ENCODE measurements at regions not wholly inside any gene's neighbourhood (a gene's known extent, or its start where the extent isn't known, plus 50 kb on each side); places are given as distances from the start of the nearest gene placed in this dataset.
A peak's percentile ranks its signal among the peaks of the same experiment; 100 is the strongest.
"Not testable (repeated sequence)": the region's sequence is repeated elsewhere in the genome, so short reads cannot be mapped to it uniquely, and the experiment has no call there.

- no peak for DNase-seq
Observed at GRCh38 chrX:96540111-96540631, 144.5 kb upstream of the DIAPH2 start.

- DNase-seq, result not testable (repeated sequence)
Observed at GRCh38 chrX:96546281-96546680, 138.4 kb upstream of the DIAPH2 start.

GRCh38 chrX:96551322-96551872 lies 133.2 kb upstream of the DIAPH2 start:
- DNase-seq, result no peak

- DNase-seq, result no peak
Observed at GRCh38 chrX:96556886-96557285, 127.8 kb upstream of the DIAPH2 start.

GRCh38 chrX:96561129-96561528 lies 123.5 kb upstream of the DIAPH2 start:
- DNase-seq, result not testable (repeated sequence)

- DNase-seq, result no peak
Observed at GRCh38 chrX:96563646-96564045, 121.0 kb upstream of the DIAPH2 start.

GRCh38 chrX:96564595-96564994 lies 120.0 kb upstream of the DIAPH2 start:
- no peak for DNase-seq

- DNase-seq, result no peak
Observed at GRCh38 chrX:96566878-96567277, 117.8 kb upstream of the DIAPH2 start.

- no peak for DNase-seq
Observed at GRCh38 chrX:96568071-96568470, 116.6 kb upstream of the DIAPH2 start.

- no peak for DNase-seq
Observed at GRCh38 chrX:96569034-96569433, 115.6 kb upstream of the DIAPH2 start.

- no peak for DNase-seq
Observed at GRCh38 chrX:96575011-96575410, 109.6 kb upstream of the DIAPH2 start.

- DNase-seq, result no peak
Observed at GRCh38 chrX:96576368-96576767, 108.3 kb upstream of the DIAPH2 start.

GRCh38 chrX:96578781-96579180 lies 105.9 kb upstream of the DIAPH2 start:
- peak; percentile 1 for DNase-seq

GRCh38 chrX:96579252-96579651 lies 105.4 kb upstream of the DIAPH2 start:
- no peak for DNase-seq

GRCh38 chrX:96590403-96590802 lies 94.2 kb upstream of the DIAPH2 start:
- DNase-seq, result no peak

GRCh38 chrX:96591421-96591820 lies 93.2 kb upstream of the DIAPH2 start:
- DNase-seq, result peak; percentile 1

GRCh38 chrX:96597847-96598246 lies 86.8 kb upstream of the DIAPH2 start:
- DNase-seq, result not testable (repeated sequence)

GRCh38 chrX:96611619-96612362 lies 72.9 kb upstream of the DIAPH2 start:
- no peak for DNase-seq

GRCh38 chrX:96615448-96615847 lies 69.2 kb upstream of the DIAPH2 start:
- DNase-seq, result no peak

- no peak for DNase-seq
Observed at GRCh38 chrX:96619588-96619987, 65.1 kb upstream of the DIAPH2 start.

- DNase-seq, result no peak
Observed at GRCh38 chrX:96621811-96622210, 62.8 kb upstream of the DIAPH2 start.

Data from midbrain (tissue), 1 donor.